Smooth muscle cell of the brain vasculature (primary cell): ENCODE measurements at regions not wholly inside any gene's neighbourhood (a gene's known extent, or its start where the extent isn't known, plus 50 kb on each side); places are given as distances from the start of the nearest gene placed in this dataset.

Experiments
- DNase-seq: peaks from one replicate; pipeline ENCODE4 v3.0.0-alpha.2; 2012; ENCODE audit warnings: low read depth, low spot score

DNA sequence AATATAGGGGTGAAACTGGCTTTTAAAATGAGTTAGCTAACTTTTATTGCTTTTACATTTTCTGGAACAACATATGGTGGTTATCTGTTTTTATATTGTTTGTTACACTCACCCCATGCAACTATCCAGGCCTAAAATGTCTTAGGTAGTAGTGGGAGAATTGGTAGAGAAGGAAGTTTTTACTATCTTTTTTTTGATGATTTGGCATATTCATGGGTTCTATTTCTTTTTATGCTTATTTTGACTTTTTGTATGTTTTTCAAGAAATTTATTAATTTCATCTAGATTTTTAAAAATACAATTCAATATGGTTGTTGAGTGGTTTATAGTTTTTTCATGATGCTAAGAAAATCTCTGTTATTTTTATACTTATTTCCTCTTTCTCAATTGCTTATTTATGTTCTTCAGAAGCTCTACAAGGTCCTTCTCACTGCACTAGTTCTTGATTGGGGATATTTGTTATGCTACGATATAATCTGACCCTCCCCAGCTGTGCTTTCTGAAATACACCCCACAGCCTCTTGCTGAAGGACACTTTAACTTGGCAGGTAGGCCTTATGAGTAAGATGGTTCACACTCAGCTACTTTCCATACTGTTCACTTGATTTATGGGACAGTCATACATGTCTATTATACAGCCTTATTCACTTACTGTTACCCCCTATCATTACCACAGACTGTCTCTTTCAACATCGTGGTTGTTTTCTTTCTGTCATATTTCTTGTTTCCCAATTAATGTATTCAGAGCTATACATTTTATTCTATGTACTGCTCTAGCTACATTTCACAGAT, 431.2 kb downstream of the METTL15 start:
- DNase-seq = no peak

DNA sequence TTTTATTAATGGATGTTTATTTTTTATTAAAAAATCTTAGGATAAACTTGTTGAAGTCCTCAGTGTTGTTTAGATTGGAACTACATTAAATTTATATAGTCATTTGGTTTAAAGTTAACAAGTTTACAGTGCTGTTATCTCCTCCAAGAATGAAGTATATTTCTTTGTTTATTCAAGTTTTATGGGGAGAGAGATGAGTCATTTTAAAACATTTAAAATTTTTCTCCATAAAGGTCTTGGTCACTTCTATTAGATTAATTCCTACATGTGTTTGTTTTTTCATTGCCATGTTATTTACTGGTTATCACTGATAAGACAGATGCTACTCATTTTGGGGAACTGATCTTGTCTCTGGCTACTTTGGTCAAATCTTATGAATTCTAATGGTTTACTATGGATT, 429.6 kb downstream of the METTL15 start:
- DNase-seq = no peak

DNA sequence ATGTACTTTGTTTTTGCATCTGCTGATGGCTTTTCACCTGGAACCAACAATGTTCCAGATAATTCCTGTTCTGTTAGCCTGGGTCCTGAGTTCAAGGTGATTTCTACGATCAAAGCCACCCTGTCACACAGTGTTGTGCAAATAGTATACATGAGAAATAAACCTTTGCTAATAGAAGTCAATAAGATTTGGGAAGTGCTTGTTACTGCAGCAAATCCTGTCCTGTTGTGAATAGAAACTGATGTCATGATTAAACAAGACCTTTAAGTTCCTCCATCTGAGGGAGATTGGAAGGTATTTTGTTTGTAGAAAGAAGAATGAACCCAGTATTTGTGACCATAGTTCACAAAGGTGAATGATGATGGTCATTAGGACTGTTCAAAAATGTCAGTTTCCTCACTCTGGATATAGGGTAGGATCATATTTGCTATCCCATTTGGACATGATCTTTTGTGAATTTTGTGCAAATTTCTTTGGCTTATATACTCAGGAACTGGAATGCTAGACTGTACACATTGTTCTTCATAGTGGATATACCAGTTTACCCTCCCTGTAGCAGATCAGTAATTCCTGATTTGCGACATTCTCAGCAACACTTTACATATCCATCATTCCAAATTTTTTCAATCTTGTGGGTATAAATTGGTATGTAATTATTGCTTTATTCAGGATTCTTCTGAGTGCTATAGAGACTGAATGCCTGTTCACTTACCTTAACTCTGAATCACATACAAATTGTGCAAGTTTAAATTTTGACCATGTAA, 428.5 kb downstream of the METTL15 start:
- DNase-seq = no peak

DNA sequence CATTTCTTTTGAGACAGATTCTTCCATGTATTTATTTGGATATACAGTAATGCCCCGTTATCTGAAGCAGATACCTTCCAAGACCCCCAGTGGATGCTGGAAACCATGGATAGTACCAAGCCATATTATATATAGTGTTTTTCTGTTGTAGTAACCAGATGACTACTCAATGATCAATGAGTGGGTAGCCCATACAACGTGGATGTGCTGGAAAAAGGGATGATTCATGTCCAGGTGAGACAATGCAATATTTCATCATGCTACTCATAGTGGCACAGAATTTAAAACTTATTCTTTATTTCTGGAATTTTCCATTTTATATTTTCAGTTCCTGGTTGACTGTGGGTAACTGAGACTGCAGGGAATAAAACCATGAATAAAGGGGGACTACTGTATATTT, 427.5 kb downstream of the METTL15 start:
- DNase-seq = no peak

DNA sequence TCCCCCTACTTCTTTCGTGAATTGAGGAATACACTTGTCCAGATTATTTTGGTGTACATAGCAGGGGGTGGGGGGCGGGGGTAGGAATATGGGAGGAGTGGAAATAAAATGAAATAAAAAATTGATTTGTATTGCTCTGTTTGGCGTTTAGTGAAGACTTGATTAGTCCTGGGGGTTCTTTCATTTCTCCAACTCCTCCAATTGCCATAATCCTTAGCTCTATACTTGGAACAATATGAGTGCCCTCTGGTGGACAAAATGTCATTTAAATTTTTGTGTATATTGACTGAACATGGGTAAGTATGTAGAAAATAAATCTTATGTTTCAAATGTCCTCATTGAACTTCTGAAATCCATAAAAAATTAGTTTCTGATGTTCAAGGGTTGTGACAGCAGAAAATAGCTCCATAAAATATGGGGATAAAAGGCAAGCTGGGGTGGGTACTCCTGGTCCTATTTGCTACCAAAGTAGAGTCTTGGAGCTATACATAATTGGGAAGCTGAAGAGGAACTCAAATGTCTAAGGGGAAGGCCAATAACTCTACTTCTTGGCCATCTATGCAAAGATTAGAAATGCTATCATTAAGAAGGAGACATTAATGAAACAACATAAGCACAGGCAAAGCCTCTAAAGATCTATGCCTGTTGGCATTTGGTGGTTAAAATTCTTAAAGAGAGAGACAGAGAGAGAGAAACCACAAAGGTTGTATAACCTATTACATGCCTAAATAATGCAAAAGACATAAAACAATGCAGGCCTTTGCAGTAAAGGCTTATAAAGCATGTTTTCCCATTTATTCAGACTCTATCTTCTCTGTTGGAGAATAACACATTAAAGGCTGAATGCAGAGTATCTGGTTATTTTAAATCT, 421.6 kb downstream of the METTL15 start:
- DNase-seq = peak; percentile 36

DNA sequence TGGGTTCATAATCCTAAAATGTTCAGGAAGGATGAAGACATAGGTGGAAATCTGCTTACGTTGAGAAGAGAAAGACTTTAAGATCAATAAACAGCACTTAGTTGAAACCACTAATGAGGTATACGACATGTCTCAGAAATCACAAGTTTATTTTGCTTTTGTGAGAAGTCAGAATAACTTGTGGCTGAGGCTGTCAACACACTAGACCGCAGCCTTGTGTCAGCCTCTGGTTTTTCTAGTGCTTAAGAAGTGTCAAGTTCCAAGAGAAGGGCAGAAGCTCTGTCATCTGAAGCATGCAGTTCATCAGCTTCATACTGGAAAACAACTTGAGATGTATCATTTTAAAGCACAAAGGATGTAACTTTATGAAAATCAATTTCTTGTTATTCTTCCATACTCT, 420.9 kb downstream of the METTL15 start:
- DNase-seq = no peak

DNA sequence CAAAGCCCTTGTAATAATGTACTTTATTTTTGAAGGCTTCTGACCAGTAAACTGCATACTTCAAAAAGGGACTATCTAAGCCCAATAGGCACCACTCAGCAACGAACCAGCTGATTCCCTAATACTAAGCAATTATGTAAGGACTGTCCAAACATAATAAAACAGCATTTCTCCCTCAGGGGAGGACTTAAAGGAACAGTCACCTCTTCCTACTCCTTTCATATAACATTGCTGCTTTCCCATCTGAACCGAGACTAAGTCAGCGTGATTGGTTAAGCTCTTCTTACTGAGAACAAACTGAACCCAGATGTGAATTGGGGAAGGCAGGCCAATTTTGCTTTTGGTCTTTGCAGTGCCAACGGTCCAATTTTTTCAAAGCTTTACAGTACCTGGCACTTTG, 420.0 kb downstream of the METTL15 start:
- DNase-seq = no peak

DNA sequence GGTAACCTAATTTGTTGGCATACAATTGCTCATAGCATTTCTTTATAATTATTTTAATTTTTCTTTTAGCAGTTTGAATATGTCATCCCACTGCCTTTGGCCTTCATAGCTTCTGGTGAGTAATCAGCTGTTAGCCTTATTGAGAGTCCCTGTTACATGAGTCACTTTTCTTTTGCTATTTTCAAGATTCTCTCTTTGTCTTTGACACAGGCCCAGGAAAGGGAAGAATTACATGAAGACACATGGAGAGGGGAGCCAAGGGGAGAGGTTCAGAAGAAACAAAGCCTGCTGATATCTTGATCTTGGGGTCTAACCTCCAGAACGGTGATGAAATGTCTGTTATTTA, 418.2 kb downstream of the METTL15 start:
- no peak for DNase-seq

DNA sequence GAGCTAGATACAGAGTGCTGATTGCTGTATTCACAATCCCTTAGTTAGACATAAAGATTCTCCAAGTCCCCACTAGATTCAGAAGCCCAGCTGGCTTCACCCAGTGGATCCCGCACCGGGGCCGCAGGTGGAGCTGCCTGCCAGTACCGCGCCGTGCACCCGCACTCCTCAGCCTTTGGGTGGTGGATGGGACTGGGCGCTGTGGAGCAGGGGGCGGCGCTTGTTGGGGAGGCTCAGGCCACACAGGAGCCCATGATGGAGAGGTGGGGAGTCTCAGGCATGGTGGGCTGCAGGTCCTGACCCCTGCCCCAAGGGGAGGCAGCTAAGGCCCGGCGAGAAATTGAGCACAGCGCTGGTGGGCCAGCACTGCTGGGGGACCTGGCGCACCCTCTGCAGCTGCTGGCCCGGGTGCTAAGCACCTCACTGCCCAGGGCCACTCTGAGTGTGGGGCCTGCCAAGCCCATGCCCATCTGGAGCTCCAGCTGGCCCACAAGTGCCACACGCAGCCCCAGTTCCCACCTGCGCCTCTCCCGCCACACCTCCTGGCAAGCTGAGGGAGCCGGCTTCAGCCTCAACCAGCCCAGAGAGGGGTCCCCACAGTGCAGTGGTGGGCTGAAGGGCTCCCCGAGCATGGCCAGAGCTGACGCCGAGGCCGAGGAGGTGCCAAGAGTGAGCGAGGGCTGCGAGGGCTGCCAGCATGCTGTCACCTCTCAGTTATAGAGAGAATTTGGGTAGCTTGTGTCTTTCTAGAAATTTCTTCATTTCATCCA, 417.6 kb downstream of the METTL15 start:
- no peak for DNase-seq

DNA sequence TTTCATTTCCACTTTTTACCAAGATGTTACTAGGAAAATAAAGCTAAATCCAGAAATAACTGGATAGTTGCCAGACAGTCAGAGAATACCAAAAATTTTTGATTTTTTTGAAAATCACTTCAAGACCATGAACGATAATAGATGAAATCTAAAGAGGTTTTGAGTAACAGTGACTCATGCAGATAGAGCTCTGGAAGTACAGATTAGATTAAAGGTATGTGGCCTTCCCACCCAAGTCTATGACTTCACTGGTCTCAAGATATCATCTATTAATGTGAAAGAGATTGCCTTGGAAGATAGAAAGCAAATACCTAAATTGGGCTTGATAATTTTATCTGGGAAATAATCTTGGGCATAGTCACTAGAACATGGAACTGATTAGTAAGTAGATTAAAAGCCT, 415.9 kb downstream of the METTL15 start:
- DNase-seq = no peak

DNA sequence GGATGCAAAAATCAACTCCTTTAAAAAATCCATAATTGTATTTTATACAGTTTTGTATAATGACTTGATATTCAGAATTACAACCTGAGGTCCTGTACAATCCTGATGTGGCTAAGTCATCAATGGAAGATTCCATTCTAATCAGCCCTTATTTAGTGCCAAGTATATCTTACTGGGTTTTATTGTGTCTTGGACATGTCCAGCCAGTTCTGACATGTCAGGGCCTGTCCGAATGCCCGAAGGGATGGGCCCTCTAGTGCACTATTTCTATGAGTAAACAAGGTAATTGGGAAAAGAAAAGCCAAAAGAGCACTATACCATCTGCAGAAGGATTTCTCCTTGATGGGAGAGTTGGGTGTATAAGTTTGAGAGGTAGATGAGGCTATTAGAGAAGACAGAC, 412.9 kb downstream of the METTL15 start:
- DNase-seq = no peak

DNA sequence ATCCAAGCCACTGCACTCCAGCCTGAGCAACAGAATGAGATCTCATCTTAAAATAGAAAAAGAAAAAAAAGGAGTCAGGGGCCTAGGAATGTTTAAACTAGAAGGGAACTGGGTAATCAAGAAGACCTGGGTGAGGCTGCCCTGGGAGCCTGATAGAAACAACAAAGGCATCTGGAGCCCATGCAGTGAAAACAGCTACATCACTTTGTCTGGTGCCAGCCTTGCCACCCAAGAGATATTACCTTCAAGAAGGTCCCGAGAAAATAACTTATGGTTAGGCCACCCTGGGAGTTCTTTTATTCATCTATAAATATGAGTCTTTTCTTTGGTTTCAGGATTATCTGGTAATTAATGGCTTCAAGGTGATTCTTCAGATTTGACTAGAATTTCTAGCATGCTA, 412.1 kb downstream of the METTL15 start:
- DNase-seq = no peak

DNA sequence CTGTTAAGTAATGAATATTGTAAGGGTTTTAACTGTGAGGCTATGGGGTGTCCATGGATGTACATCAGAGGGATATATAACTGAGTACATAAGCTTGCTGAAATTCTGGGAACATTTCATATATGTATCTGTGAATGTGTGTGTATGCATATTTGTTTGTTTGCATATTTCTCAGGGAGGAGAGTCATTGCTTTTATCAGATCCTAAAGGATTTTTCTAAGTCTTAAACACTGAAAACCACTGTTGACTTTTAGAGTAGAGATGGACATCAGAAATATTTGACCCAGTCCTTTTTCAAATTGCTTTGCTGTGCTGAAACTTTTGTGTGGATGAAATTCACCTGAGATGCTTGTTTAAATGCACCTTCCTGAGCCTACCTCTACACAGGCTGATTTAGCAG, 410.6 kb downstream of the METTL15 start:
- DNase-seq = no peak

DNA sequence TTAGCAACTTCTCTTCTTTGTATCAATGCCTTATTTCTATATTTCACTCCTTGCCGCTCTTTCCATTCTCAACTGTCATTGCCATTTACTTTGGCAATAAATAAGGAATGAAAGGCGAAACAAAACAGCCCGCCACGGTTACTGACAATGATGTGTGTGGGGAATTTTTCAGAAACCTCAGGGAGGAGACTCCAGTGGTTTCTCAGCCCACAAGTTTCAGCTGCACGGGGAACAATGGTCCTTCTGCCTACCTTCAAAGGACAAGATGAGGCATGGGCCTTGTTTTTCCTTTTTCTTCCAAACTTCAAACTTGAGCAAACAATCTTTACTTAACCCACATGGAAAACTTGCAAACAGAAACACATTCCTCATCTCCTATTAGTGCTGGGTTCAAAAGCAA, 409.4 kb downstream of the METTL15 start:
- DNase-seq = no peak

DNA sequence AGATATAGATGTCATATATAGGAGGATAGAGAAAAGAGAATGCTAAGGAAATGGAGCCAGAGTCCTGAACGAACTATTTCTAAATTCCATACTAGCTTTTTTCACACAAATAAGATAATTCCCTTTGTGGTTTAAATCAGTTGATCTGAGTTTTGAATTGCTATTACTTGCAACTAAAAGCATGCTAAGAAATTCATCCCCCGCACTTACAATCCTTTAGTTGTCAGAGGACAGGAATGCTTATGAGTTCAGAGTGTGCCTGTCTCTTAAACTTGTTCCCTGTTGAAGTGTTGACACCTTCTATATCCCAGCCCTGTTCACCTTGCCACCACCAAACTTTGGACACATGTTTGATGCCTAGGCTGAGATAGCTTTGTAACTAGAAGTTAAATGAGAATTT, 406.2 kb downstream of the METTL15 start:
- no peak for DNase-seq

DNA sequence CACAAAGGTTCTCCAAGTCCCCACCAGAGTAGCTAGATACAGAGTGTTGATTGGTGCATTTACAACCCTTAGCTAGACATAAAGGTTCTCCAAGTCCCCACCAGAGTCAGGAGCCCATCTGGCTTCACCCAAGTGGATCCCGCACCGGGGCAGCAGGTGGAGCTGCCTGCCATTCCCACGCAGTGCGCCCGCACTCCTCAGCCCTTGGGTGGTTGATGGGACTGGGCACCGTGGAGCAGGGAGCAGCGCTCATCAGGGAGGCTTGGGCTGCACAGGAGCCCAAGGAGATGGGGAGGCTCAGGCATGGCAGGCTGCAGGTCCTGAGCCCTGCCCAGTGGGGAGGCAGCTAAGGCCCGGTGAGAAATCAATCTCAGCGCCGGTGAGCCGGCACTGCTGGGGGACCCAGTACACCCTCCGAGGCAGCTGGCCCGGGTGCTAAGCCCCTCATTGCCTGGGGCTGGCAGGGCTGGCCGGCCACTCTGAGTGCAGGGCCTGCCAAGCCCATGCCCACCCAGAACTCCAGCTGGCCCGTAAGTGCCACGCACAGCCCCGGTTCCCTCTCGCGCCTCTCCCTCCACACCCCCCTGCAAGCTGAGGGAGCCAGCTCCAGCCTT, 404.1 kb downstream of the METTL15 start:
- DNase-seq = no peak

DNA sequence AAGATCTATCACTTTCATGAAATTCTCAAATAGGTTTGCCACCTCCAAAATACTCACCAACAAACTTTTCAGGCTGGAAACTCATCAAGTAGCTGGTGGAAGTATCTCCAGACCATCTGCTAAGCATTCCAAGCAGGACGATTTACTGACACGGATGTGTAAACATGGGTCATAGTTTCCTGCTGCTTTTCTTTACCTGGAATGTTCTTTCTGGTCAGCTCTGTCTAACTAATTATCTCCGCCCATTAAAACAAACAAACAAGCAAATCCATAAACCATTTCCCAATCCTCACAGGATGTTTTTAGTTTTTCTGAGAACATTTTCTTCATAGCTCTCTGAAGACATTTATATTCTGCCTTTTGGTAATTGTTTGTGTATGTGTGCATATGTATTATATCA, 397.0 kb downstream of the METTL15 start:
- no peak for DNase-seq

DNA sequence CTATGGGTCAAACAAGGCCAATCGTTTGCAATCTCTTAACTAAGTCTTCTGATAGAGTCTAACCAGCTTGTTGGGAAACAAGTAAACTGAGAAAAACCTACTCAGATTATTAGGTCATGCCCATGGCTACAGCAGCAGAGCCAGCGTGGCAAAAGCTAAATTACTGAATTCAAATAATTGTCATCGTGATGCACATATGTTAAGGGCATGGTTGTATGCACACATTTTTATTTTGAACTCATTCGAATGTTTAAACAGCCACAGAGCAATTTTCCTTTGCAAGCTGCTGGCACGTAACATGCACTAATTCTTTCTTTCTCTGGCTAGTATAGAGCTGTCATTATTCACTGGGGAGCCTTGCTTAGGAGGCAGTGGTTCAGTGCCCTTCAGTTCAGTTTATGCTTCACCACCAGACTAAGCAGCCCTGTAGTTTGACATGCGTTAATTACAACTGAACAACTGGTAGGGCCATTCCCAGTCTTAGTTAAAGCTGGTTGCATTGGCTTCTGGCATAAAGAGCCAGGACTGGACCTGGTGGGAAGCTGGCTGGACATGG, 396.4 kb downstream of the METTL15 start:
- DNase-seq = no peak

DNA sequence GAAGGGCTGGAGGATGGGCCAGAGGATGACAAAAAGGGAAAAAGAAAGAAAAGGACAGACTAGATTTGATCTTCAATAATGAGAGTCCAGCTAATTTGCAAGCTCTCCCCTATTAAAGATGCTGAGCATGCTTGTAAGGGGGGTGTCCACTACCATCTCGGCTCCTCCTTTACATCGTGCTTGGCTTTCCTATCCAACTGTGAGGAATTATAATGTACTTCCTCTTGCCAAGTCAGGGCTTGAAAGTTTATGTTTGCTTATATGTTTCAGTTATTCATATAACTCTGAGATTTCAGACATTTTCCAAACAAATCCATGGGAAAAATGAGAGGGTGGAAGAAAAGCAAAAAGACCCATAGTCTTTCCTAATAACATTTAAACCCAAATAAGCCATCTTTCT, 387.1 kb downstream of the METTL15 start:
- no peak for DNase-seq

DNA sequence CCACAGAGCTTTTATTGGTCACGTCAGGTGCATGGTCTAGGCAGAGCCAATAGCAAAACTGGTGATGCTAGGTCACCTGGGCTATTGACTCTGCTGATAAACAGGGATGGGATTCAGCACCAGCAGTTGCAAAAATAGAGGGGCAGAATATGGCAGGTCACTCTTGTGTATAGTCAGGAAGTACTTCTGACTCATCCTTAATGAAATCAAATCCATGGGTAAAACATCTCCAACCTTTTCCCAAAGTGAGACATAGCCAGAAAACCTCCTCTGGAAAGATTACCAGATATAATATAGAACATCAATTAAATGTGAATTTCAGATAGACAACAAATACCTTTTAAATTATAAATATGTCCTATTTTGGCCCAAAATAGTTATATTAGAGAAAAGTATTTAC, 383.2 kb downstream of the METTL15 start:
- no peak for DNase-seq
